Kidney (tissue), 13 donors: ENCODE measurements at regions not wholly inside any gene's neighbourhood (a gene's known extent, or its start where the extent isn't known, plus 50 kb on each side); places are given as distances from the start of the nearest gene placed in this dataset.

Source experiments
- DNase-seq, 5 donors: peaks; one replicate each; pipeline ENCODE4 v3.0.0-alpha.2; 2013 to 2020
- FAIRE-seq: peaks from 2 replicates; lab custom pipeline; 2012; peaks lifted over from hg19 to GRCh38; lab: Jason Lieb, UNC
- H3K27ac ChIP-seq, 2 donors: one replicate each; pipeline ENCODE4 v1.7.0; 2013; ENCODE audit warnings: low read depth in 2 of 2, low read length in 2 of 2, inconsistent platforms in 1 of 2
- H3K27me3 ChIP-seq: one replicate; pipeline ENCODE4 v1.7.1; 2013; ENCODE audit warnings: low read length, inconsistent platforms; ENCODE audit not compliant: control insufficient read depth, insufficient read depth
- H3K36me3 ChIP-seq, 3 donors: one replicate each; pipeline versions ENCODE4 v1.7.0 to v1.7.1; 2013; ENCODE audit warnings: low read length in 3 of 3, control low read depth in 1 of 3, inconsistent platforms in 1 of 3; ENCODE audit not compliant: insufficient read depth in 3 of 3, control insufficient read depth in 2 of 3
- H3K4me1 ChIP-seq, 3 donors: one replicate each; pipeline versions ENCODE4 v1.7.0 to v1.7.1; 2013; ENCODE audit warnings: low read length in 3 of 3, inconsistent platforms in 1 of 3, low read depth in 1 of 3; ENCODE audit not compliant: control insufficient read depth in 2 of 3, insufficient read depth in 2 of 3
- H3K4me3 ChIP-seq, 3 donors: one replicate each; pipeline versions ENCODE4 v1.7.0 to v1.8.1; 2013; ENCODE audit warnings: low read length in 3 of 3, control low read depth in 1 of 3, inconsistent platforms in 1 of 3
- H3K9ac ChIP-seq, 3 donors: one replicate each; pipeline versions ENCODE4 v1.7.0 to v1.7.1; 2013; ENCODE audit warnings: low read length in 3 of 3, control low read depth in 1 of 3, inconsistent platforms in 1 of 3
- H3K9me3 ChIP-seq, 3 donors: one replicate each; pipeline versions ENCODE4 v1.7.0 to v1.7.1; 2013; ENCODE audit warnings: low read length in 3 of 3, control low read depth in 1 of 3, inconsistent platforms in 1 of 3; ENCODE audit not compliant: control insufficient read depth in 2 of 3, insufficient read depth in 1 of 3
- intact Hi-C: fragments of 100-400 bp; cut with DNase I; formaldehyde crosslinking; loops from one replicate; pipeline ENCODE4 v1.11.1; 2022
- TF ChIP-seq, protein P1 (sequence below): IDR thresholded peaks from 3 replicates; pipeline ENCODE4 v1.5.1; 2012; ENCODE audit warnings: mild to moderate bottlenecking, moderate library complexity, borderline replicate concordance; ENCODE audit not compliant: insufficient read depth; ENCODE audit errors: extremely low read depth
- donor health status: control.
- donor health status: control.
- donor health status: control.
- donor health status: control.
- donor health status: control.
- donor health status: DM: yes; HTN: yes; CAD: no.
- donor health status: Normal renal cell carcinoma (clear cell type).

DNA sequence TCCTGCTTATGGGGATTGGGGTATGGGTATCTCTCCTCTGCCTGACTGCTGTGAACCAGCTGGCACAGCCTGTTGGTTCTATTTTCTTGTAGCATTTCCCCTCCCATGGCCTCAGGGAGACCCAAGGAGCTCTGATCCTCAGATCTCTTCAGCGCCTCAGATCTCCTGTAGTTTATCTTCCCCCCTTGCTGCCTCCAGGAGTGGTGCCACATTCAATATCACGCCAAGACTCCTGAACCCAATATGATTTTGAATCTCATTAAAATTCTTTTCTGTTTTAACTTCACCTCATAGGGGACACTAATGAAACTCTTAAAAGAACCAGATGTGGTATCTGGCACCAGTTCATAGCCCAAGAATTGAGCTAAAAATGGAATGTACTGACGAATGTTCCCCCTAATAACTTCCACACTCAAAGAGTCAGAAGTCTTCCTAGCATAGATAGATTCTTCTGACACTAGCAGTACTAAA is 59.6 kb upstream of the LIFR start:
- DNase-seq (peak in 1 of 5 donors; percentile 47), FAIRE-seq (no peak)
- H3K4me3 ChIP-seq = no peak overlapping the region
- no peak overlapping the region for H3K9ac ChIP-seq
- no peak overlapping the region for H3K27ac ChIP-seq
- no peaks in the 10 kb centered on the region for H3K27me3 ChIP-seq
- TF ChIP-seq, protein P1, sequence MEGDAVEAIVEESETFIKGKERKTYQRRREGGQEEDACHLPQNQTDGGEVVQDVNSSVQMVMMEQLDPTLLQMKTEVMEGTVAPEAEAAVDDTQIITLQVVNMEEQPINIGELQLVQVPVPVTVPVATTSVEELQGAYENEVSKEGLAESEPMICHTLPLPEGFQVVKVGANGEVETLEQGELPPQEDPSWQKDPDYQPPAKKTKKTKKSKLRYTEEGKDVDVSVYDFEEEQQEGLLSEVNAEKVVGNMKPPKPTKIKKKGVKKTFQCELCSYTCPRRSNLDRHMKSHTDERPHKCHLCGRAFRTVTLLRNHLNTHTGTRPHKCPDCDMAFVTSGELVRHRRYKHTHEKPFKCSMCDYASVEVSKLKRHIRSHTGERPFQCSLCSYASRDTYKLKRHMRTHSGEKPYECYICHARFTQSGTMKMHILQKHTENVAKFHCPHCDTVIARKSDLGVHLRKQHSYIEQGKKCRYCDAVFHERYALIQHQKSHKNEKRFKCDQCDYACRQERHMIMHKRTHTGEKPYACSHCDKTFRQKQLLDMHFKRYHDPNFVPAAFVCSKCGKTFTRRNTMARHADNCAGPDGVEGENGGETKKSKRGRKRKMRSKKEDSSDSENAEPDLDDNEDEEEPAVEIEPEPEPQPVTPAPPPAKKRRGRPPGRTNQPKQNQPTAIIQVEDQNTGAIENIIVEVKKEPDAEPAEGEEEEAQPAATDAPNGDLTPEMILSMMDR = no peak
- intact Hi-C loops = no loop called here
- peaks cover 0 to 5% (median 2%) of the 10 kb centered on the region in 3 donors for H3K4me1 ChIP-seq
- H3K9me3 ChIP-seq = peaks cover 0 to 3% (median 0%) of the 10 kb centered on the region in 3 donors
- no peaks in the 10 kb centered on the region for H3K36me3 ChIP-seq

DNA sequence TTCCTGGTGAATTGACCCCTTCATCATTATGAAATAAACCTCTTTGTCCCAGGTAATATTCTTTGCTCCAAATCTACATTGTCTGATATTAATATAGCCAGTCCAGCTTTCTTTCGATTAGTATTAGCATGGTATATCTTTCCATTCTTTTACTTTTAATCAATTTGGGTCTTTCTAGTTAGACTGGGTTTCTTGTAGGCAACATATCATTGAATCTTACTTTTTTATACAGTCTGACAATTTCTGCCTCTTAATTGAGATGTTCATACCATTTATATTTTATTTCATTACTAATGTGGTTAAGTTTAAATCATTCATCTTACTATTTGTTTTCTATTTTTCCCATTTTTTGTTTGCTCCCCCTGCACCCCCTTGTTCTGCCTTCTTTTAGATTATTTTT is 61.7 kb upstream of the LIFR start:
- no peak for FAIRE-seq
- intact Hi-C loops = no loop called here
- Histone ChIP-seq H3K4me3 (no peak overlapping the region), H3K27me3 (no peaks in the 10 kb centered on the region), H3K9ac (no peak overlapping the region), H3K9me3 (peaks cover 0 to 3% (median 0%) of the 10 kb centered on the region in 3 donors), H3K27ac (no peak overlapping the region), H3K4me1 (peaks cover 0 to 5% (median 2%) of the 10 kb centered on the region in 3 donors), H3K36me3 (no peaks in the 10 kb centered on the region)
- TF ChIP-seq, protein P1 = no peak
- no peak for DNase-seq

DNA sequence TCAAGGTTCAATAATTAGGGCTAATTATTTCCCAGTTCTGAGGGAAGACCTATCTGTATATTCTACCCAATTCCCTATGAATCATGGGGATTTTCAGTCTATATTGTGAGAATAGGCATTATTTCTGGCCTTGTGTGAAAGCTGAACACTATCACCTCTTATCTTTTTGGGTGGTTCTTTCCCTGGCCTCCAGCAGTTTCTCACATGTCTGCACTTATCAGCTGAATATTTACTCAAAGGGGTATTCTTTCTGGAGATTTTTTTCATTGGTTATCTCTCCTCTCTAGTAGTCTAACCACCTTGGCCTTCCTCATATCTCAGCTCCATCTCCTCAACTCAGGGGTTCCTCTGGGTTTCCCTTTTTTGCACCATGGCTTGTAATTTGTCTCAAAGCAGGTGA is 64.9 kb upstream of the LIFR start:
- Histone ChIP-seq H3K27ac (no peak overlapping the region), H3K9me3 (peaks cover 0 to 3% (median 0%) of the 10 kb centered on the region in 3 donors), H3K4me1 (no peaks in the 10 kb centered on the region), H3K4me3 (no peak overlapping the region), H3K27me3 (no peaks in the 10 kb centered on the region), H3K9ac (no peak overlapping the region), H3K36me3 (no peaks in the 10 kb centered on the region)
- DNase-seq (no peak), FAIRE-seq (no peak)
- TF ChIP-seq, protein P1 = no peak
- intact Hi-C loops = no loop called here
